ENCODE measurements at regions not wholly inside any gene's neighbourhood (a gene's known extent, or its start where the extent isn't known, plus 50 kb on each side); places are given as distances from the start of the nearest gene placed in this dataset.
A peak's percentile ranks its signal among the peaks of the same experiment; 100 is the strongest.
"Not testable (repeated sequence)": the region's sequence is repeated elsewhere in the genome, so short reads cannot be mapped to it uniquely, and the experiment has no call there.

GRCh38 chr18:59038295-59039039 lies 101.2 kb upstream of the SEC11C start:
- DNase-seq (no peak), ATAC-seq (no peak)
- H3K4me3 ChIP-seq, result no peak overlapping the region
- intact Hi-C loops (cut with DNase I), result loop anchor here in 1 of 10 donors (5.0 kb wide), 1 partner anchor 36 kb away; no protein-coding TSS in a partner anchor
- no peak overlapping the region for H3K27ac ChIP-seq
- WGBS, 4 donors, result 76 to 89% (median 86%) methylated on average over 8 of the region's 8 CpGs
- H3K9me3 ChIP-seq, result no peaks in the 10 kb centered on the region
- H3K4me1 ChIP-seq, result peaks cover 0 to 18% (median 11%) of the 10 kb centered on the region in 12 donors
- no peaks in the 10 kb centered on the region for H3K27me3 ChIP-seq
- TF ChIP-seq POLR2A (IDR thresholded peaks at IDR 0.05), result no peak
- no peak for TF ChIP-seq CTCF (IDR thresholded peaks at IDR 0.05)
- H3K36me3 ChIP-seq, result no peaks in the 10 kb centered on the region

GRCh38 chr18:59039040-59039320 lies 100.7 kb upstream of the SEC11C start:
- H3K4me3 ChIP-seq, H3K36me3 ChIP-seq, H3K9me3 ChIP-seq, H3K27ac ChIP-seq, H3K27me3 ChIP-seq, DNase-seq, ATAC-seq: not testable (repeated sequence)
- H3K4me1 ChIP-seq, result peaks cover 0 to 18% (median 11%) of the 10 kb centered on the region in 12 donors
- intact Hi-C loops (cut with DNase I), result loop anchor here in 1 of 10 donors (5.0 kb wide), 1 partner anchor 37 kb away; no protein-coding TSS in a partner anchor
- 84 to 95% (median 86%) methylated on average over 1 of the region's 1 CpG for WGBS, 4 donors

- DNase-seq (no peak), ATAC-seq (no peak)
- TF ChIP-seq POLR2A (IDR thresholded peaks at IDR 0.05) (no peak), CTCF (IDR thresholded peaks at IDR 0.05) (no peak)
- 95 to 100% (median 98%) methylated on average over 6 of the region's 6 CpGs for WGBS, 4 donors
- Histone ChIP-seq H3K4me1 (peaks cover 0 to 20% (median 11%) of the 10 kb centered on the region in 12 donors), H3K27ac (no peak overlapping the region), H3K9me3 (no peaks in the 10 kb centered on the region), H3K27me3 (no peaks in the 10 kb centered on the region), H3K36me3 (no peaks in the 10 kb centered on the region), H3K4me3 (no peak overlapping the region)
- intact Hi-C loops (cut with DNase I), result loop anchor here in 1 of 10 donors (5.0 kb wide), 1 partner anchor 37 kb away; no protein-coding TSS in a partner anchor
Observed at GRCh38 chr18:59039449-59039848, 100.2 kb upstream of the SEC11C start.

GRCh38 chr18:59040770-59041148 lies 98.9 kb upstream of the SEC11C start:
- DNase-seq (no peak), ATAC-seq (no peak)
- intact Hi-C loops (cut with DNase I), result no loop called here
- TF ChIP-seq CTCF (IDR thresholded peaks at IDR 0.05) (no peak), POLR2A (IDR thresholded peaks at IDR 0.05) (no peak)
- Histone ChIP-seq H3K4me3 (no peak overlapping the region), H3K27ac (no peak overlapping the region), H3K27me3 (no peaks in the 10 kb centered on the region), H3K36me3 (no peaks in the 10 kb centered on the region), H3K4me1 (peaks cover 0 to 24% (median 11%) of the 10 kb centered on the region in 12 donors), H3K9me3 (no peaks in the 10 kb centered on the region)
- WGBS, 4 donors, result 92 to 97% (median 94%) methylated on average over 4 to 8 of the region's 8 CpGs

- TF ChIP-seq POLR2A (IDR thresholded peaks at IDR 0.05) (no peak), CTCF (IDR thresholded peaks at IDR 0.05) (no peak)
- DNase-seq (no peak), ATAC-seq (no peak)
- WGBS, 4 donors, result 68 to 92% (median 82%) methylated on average over 5 to 6 of the region's 6 CpGs
- H3K27me3 ChIP-seq, result no peaks in the 10 kb centered on the region
- H3K27ac ChIP-seq, result peak overlapping the region in 1 of 12 donors; percentile 55
- H3K9me3 ChIP-seq, result no peaks in the 10 kb centered on the region
- H3K4me1 ChIP-seq, result peaks cover 0 to 24% (median 11%) of the 10 kb centered on the region in 12 donors
- no peak overlapping the region for H3K4me3 ChIP-seq
- H3K36me3 ChIP-seq, result no peaks in the 10 kb centered on the region
- intact Hi-C loops (cut with DNase I), result no loop called here
Observed at GRCh38 chr18:59041296-59041695, 98.4 kb upstream of the SEC11C start.

All from heart left ventricle (tissue), 16 donors.